DOHH2 (cell line): ENCODE measurements at regions not wholly inside any gene's neighbourhood (a gene's known extent, or its start where the extent isn't known, plus 50 kb on each side); places are given as distances from the start of the nearest gene placed in this dataset.

ENCODE experiments used
- H3F3A ChIP-seq: fragments of 200-600 bp; sonication (generic), shearing (Covaris generic); 2 replicates; pipeline ENCODE4 v1.6.0; 2016; ENCODE audit warnings: antibody characterized with exemption, mild to moderate bottlenecking; ENCODE audit not compliant: control insufficient read depth, insufficient read depth
- H3K27ac ChIP-seq: fragments of 200-600 bp; sonication (generic); 2 replicates; pipeline ENCODE4 v1.5.1; 2014; ENCODE audit warnings: low read depth, mild to moderate bottlenecking, low read length, moderate library complexity
- H3K27me3 ChIP-seq: fragments of 200-600 bp; sonication (generic); 2 replicates; pipeline ENCODE4 v1.6.1; 2014; ENCODE audit warnings: mild to moderate bottlenecking, low read length, mixed read lengths; ENCODE audit not compliant: control insufficient read depth
- H3K36me3 ChIP-seq: fragments of 200-600 bp; sonication (generic); 2 replicates; pipeline ENCODE4 v1.6.1; 2014; ENCODE audit warnings: mild to moderate bottlenecking, low read length, moderate library complexity, mixed read lengths; ENCODE audit not compliant: control insufficient read depth
- H3K4me1 ChIP-seq: fragments of 200-600 bp; sonication (generic); 2 replicates; pipeline ENCODE4 v1.6.1; 2014; ENCODE audit warnings: mild to moderate bottlenecking, low read length, mixed read lengths; ENCODE audit not compliant: control insufficient read depth
- H3K4me2 ChIP-seq: fragments of 200-600 bp; sonication (generic); 2 replicates; pipeline ENCODE4 v1.6.0; 2014; ENCODE audit warnings: mild to moderate bottlenecking, low read length, moderate library complexity
- H3K4me3 ChIP-seq: fragments of 200-600 bp; sonication (generic); 2 replicates; pipeline ENCODE4 v1.5.1; 2014; ENCODE audit warnings: mild to moderate bottlenecking, low read length, mixed read lengths
- H3K79me2 ChIP-seq: fragments of 200-600 bp; sonication (generic); 2 replicates; pipeline ENCODE4 v1.6.1; 2014; ENCODE audit warnings: mild to moderate bottlenecking, low read length, mixed read lengths; ENCODE audit not compliant: control insufficient read depth
- H3K9me2 ChIP-seq: fragments of 200-600 bp; sonication (generic); replicated peaks from 2 replicates; pipeline ENCODE4 v1.6.1; 2014; ENCODE audit warnings: mild to moderate bottlenecking, low read length, mixed read lengths; ENCODE audit not compliant: control insufficient read depth
- H3K9me3 ChIP-seq: fragments of 200-600 bp; sonication (generic); 2 replicates; pipeline ENCODE4 v1.6.1; 2014; ENCODE audit warnings: antibody characterized with exemption, low read length, mixed read lengths; ENCODE audit not compliant: control insufficient read depth, insufficient read depth
- H4K20me1 ChIP-seq: fragments of 200-600 bp; sonication (generic); 2 replicates; pipeline ENCODE4 v1.6.0; 2014; ENCODE audit warnings: low read depth, mild to moderate bottlenecking, antibody characterized with exemption, low read length, moderate library complexity; ENCODE audit not compliant: control insufficient read depth, insufficient read depth
- EZH2phosphoT487 ChIP-seq: fragments of 200-600 bp; sonication (generic); IDR thresholded peaks from 2 replicates; pipeline ENCODE4 v1.6.1; 2017; ENCODE audit warnings: borderline replicate concordance, mild to moderate bottlenecking, antibody characterized with exemption, low read length, moderate library complexity, mixed read lengths
- TF ChIP-seq, protein P1 (sequence below): fragments of 200-600 bp; sonication (generic); IDR thresholded peaks from one replicate; pipeline ENCODE4 v1.5.1; 2014; ENCODE audit warnings: antibody characterized with exemption, mild to moderate bottlenecking, low read depth, low read length; ENCODE audit not compliant: poor library complexity, severe bottlenecking

DNA sequence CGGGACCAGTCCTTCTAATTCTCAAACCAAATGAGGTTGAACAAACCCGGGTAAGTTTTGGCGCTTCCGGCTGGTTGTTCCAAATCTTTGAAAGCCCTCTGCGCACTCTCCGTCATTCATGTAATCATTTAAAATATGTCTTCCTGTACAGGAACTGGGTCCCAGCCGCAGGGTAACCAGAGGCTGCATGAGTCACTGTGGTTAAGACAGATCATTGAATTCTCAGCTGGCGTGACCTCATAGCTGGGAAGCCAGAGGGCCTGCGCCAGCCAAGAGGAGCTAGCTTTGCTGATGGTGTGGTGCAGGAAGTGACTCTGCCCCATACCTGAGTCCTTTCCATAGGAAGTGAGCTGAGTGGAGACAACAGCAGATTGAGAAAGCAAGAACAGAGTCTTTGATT is 135.2 kb downstream of the TSHZ3 start:
- Histone ChIP-seq H3K9me2 (no peaks in the 10 kb centered on the region), H3F3A (no peaks in the 10 kb centered on the region), H3K4me3 (no peak overlapping the region), H4K20me1 (no peaks in the 10 kb centered on the region), H3K79me2 (no peaks in the 10 kb centered on the region), H3K4me2 (no peak overlapping the region), H3K4me1 (no peaks in the 10 kb centered on the region), H3K36me3 (no peaks in the 10 kb centered on the region), H3K27ac (no peak overlapping the region), H3K9me3 (no peaks in the 10 kb centered on the region), H3K27me3 (no peaks in the 10 kb centered on the region)
- TF ChIP-seq EZH2phosphoT487, result no peak
- TF ChIP-seq, protein P1, sequence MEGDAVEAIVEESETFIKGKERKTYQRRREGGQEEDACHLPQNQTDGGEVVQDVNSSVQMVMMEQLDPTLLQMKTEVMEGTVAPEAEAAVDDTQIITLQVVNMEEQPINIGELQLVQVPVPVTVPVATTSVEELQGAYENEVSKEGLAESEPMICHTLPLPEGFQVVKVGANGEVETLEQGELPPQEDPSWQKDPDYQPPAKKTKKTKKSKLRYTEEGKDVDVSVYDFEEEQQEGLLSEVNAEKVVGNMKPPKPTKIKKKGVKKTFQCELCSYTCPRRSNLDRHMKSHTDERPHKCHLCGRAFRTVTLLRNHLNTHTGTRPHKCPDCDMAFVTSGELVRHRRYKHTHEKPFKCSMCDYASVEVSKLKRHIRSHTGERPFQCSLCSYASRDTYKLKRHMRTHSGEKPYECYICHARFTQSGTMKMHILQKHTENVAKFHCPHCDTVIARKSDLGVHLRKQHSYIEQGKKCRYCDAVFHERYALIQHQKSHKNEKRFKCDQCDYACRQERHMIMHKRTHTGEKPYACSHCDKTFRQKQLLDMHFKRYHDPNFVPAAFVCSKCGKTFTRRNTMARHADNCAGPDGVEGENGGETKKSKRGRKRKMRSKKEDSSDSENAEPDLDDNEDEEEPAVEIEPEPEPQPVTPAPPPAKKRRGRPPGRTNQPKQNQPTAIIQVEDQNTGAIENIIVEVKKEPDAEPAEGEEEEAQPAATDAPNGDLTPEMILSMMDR, result no peak

DNA sequence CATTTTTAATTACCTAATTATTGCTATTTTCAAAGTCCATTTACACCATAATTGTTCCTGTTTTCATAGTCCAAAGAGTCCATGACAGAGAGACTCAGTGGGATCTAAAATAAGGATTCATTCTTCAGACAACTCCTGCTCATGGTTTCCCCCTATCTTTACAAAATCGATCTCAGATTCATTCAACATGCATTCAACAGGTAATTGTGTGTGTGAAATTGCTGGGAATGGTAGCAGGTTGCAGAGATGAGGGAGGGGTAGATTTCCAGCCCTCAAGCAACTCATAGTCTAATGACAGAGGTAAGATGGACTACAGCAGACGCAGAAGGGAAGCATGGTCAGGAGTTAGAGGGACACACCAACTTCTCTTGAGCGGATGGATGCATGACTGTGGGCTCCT is 138.1 kb downstream of the TSHZ3 start:
- H3K36me3 ChIP-seq, result no peaks in the 10 kb centered on the region
- H3K9me3 ChIP-seq, result no peaks in the 10 kb centered on the region; the same call in 1 of the 2 replicates
- H3K4me2 ChIP-seq, result no peak overlapping the region
- TF ChIP-seq, protein P1, result no peak
- no peak for TF ChIP-seq EZH2phosphoT487
- H3K9me2 ChIP-seq, result no peaks in the 10 kb centered on the region
- no peaks in the 10 kb centered on the region for H4K20me1 ChIP-seq
- H3K4me1 ChIP-seq, result no peaks in the 10 kb centered on the region
- H3K27ac ChIP-seq, result no peak overlapping the region
- no peak overlapping the region for H3K4me3 ChIP-seq
- no peaks in the 10 kb centered on the region for H3F3A ChIP-seq
- no peaks in the 10 kb centered on the region for H3K27me3 ChIP-seq
- no peaks in the 10 kb centered on the region for H3K79me2 ChIP-seq

DNA sequence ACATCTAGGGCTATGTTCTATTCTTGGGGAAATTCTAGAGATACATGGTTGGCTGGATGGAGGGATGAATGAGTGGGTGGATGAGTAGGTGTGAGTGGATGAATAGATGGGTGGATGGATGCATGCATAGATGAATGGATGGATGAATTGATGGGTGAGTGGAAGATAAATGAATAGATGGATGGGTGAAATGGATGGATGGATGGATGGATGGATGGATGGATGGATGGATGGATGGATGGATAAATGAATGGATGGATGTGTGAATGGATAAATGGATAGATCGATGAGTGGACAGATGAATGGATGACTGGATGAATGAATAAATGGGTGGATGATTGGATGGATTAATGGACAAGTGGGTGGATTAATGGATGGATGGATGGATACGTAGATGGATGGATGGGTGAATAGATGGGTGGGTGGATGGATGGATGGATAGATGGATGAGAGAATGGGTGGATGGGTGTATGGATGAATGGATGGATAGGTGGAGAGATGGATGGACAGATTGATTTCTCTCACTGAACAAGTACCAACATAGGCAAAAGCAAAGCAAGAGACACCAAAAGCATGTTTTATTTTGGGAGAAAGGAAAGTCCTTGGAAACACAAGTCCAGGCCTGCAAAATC is 143.2 kb downstream of the TSHZ3 start:
- Histone ChIP-seq H3K4me3 (no peak overlapping the region), H3K27me3 (no peaks in the 10 kb centered on the region), H4K20me1 (no peaks in the 10 kb centered on the region), H3F3A (no peaks in the 10 kb centered on the region), H3K79me2 (no peaks in the 10 kb centered on the region), H3K9me3 (no peaks in the 10 kb centered on the region; the same call in 1 of the 2 replicates), H3K4me1 (no peaks in the 10 kb centered on the region), H3K9me2 (no peaks in the 10 kb centered on the region), H3K27ac (no peak overlapping the region), H3K4me2 (no peak overlapping the region), H3K36me3 (no peaks in the 10 kb centered on the region)
- TF ChIP-seq, protein P1, result no peak
- TF ChIP-seq EZH2phosphoT487, result no peak
